ENCODE measurements at regions not wholly inside any gene's neighbourhood (a gene's known extent, or its start where the extent isn't known, plus 50 kb on each side); places are given as distances from the start of the nearest gene placed in this dataset.
"Not testable (repeated sequence)": the region's sequence is repeated elsewhere in the genome, so short reads cannot be mapped to it uniquely, and the experiment has no call there.

DNA sequence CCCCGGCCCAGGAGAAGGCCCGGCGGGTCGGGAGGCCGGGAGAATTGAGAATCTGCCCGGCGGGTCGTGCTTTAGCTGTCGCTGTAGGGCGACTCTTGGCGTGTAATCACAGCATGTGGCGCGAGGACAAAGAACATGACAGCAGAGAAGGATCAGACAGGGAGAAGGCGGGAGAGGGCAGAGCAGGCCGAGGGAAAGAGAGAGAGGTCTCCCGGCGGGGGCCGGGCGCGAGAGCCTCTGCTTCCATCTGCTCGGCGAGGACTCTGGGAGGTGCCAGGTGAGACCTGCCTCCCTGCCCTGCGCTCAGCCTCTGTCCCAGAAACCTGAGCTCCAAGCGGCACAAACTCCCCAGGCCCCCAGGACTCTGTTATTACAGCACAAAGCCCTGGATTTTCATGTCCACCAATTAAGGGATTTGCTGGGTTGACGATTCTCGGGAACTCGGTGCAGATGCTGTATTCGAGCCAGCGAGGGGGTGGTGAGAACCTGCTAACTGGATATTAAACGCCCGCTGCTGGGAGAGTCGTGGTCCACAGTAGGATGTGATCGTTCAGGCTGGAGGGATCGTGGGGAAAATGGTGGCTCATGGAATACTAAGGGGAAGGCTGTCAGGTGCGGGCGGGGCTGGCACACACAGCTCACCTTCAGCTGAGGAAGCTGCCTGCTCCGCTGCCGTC, 172.0 kb upstream of the CIBAR2 start:
- Histone ChIP-seq H3K9me3 (no peaks in the 10 kb centered on the region), H3K27me3 (no peaks in the 10 kb centered on the region), H3K27ac (no peak overlapping the region), H3K36me3 (ENCODE audit: low read depth, missing control alignments) (no peaks in the 10 kb centered on the region), H3K4me3 (no peak overlapping the region), H3K4me1 (peaks cover 35% of the 10 kb centered on the region)
- no peak for DNase-seq
- no peak for TF ChIP-seq POLR2A (IDR thresholded peaks at IDR 0.05)
- TF ChIP-seq, protein P1, sequence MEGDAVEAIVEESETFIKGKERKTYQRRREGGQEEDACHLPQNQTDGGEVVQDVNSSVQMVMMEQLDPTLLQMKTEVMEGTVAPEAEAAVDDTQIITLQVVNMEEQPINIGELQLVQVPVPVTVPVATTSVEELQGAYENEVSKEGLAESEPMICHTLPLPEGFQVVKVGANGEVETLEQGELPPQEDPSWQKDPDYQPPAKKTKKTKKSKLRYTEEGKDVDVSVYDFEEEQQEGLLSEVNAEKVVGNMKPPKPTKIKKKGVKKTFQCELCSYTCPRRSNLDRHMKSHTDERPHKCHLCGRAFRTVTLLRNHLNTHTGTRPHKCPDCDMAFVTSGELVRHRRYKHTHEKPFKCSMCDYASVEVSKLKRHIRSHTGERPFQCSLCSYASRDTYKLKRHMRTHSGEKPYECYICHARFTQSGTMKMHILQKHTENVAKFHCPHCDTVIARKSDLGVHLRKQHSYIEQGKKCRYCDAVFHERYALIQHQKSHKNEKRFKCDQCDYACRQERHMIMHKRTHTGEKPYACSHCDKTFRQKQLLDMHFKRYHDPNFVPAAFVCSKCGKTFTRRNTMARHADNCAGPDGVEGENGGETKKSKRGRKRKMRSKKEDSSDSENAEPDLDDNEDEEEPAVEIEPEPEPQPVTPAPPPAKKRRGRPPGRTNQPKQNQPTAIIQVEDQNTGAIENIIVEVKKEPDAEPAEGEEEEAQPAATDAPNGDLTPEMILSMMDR (IDR thresholded peaks at IDR 0.05) = no peak
- intact Hi-C loops (cut with DNase I; ENCODE audit: low total_unique reads) = no loop called here
- 87 to 92% methylated on average over 38 of the region's 38 CpGs for WGBS, 2 donors

DNA sequence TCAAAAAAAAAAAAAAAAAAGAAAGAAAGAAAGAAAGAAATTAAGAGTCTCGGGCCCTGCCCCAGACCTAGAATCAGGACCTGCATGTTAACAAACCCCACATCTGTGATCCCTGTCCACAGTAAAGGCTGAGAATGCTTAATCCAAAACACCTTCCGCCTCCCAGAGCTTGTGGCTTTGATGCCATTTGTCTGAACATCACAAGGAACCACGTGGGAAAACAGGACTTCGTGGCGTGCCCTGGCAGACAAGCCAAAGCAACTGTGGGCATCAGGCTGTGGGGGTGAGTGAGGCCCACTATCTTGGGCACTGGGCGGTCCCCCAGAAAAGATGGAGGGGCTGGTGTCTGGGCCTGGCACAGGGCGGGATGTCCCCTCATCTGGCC, 173.4 kb upstream of the CIBAR2 start:
- no peaks in the 10 kb centered on the region for H3K36me3 ChIP-seq (ENCODE audit: low read depth, missing control alignments)
- intact Hi-C loops (cut with DNase I; ENCODE audit: low total_unique reads) = no loop called here
- 68 to 73% methylated on average over 3 to 7 of the region's 7 CpGs for WGBS, 2 donors
- peak overlapping the region; percentile 37 to 54 for H3K27ac ChIP-seq
- TF ChIP-seq, protein P1 (IDR thresholded peaks at IDR 0.05) = no peak
- no peak for TF ChIP-seq POLR2A (IDR thresholded peaks at IDR 0.05)
- no peaks in the 10 kb centered on the region for H3K27me3 ChIP-seq
- H3K4me1 ChIP-seq = peaks cover 31% of the 10 kb centered on the region
- H3K9me3 ChIP-seq = no peaks in the 10 kb centered on the region
- no peak overlapping the region for H3K4me3 ChIP-seq
- no peak for DNase-seq

DNA sequence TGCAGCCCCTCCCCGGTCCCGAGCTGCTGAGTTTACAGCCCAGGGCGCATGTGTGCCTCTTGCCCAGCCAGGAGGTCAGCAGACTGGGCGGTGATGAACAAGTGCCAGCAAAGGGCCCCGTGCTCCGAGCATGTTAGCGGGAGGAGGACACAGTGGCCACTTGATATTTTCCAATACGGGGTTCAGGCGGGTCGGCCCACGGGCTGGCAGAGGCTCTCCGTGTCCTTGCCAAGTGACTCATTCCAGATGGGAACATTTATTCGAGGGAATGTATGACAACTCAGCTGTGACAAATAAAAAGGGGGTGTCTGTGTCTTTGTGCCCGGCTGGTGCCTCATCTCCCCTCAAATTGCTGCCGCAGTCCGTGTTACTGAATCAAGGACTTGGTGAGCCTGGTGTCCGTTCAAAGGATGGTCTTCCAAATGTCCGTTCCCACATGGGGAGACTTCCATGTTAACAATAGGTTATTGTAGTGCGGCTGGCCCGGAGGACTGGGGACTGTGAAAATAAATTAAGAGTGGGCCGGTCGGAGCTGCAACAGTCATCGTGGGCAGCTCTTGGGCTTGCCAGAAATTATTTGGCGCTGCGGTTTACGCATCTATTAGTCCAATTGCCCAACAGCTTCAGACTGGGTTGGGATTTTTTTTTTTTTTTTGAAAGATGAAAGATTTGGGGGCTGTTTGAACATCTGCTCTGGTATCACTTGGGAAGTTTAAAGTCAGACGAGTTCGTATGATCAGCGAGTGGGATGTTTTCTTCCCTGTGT, 174.0 kb upstream of the CIBAR2 start:
- TF ChIP-seq, protein P1 (IDR thresholded peaks at IDR 0.05) = no peak
- no peak for TF ChIP-seq POLR2A (IDR thresholded peaks at IDR 0.05)
- intact Hi-C loops (cut with DNase I; ENCODE audit: low total_unique reads) = no loop called here
- peak overlapping the region; percentile 37 to 54 for H3K27ac ChIP-seq
- H3K4me1 ChIP-seq = peaks cover 36% of the 10 kb centered on the region
- H3K4me3 ChIP-seq = no peak overlapping the region
- peak; percentile 86 for DNase-seq
- 31 to 51% methylated on average over 17 to 29 of the region's 29 CpGs for WGBS, 2 donors
- H3K27me3 ChIP-seq = no peaks in the 10 kb centered on the region
- H3K9me3 ChIP-seq = no peaks in the 10 kb centered on the region
- no peaks in the 10 kb centered on the region for H3K36me3 ChIP-seq (ENCODE audit: low read depth, missing control alignments)

DNA sequence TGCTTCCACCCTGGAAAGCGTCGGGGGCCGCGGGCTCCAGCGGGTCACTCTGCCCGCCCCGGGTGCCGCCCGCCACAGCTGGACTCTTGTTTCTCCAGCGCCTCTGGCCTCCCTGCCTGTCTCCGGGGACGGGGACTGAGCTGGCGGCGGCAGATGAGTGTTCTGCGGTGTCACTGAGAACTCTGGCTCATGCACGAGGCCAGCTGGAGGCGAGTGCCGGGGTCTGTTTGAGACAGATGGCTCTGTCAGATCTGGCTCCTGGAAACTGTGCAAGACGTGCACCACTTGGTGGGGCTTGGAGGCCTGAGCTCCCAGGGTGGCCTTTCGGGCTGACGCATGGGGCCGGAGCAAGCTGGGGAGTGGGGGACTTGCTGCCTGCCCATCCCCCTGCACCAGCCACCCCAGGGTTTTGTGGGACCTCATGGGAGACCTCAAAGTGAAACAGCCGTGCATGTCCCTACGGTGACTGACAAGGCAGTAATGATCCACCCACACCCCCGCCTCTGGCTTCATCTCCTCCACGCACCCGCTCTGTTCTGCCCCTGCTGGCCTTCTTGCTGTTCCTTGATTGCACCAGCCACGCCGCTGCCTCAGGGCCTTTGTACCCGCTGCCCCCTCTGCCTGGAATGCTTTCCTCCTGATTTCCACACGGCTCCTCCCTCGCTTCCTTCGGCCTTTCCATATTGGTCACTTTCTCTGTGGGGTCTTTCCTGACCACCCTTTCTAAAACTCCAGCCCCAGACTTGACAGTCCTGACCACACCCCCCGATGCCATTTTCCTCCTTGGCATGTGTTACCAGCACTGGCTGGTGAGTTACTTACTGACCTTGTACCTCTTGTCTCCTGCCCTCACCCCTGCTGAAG, 174.9 kb upstream of the CIBAR2 start:
- H3K27me3 ChIP-seq = no peaks in the 10 kb centered on the region
- TF ChIP-seq POLR2A (IDR thresholded peaks at IDR 0.05) = no peak
- TF ChIP-seq, protein P1 (IDR thresholded peaks at IDR 0.05) = no peak
- no peak overlapping the region for H3K4me3 ChIP-seq
- peaks cover 37% of the 10 kb centered on the region for H3K4me1 ChIP-seq
- intact Hi-C loops (cut with DNase I; ENCODE audit: low total_unique reads) = no loop called here
- no peaks in the 10 kb centered on the region for H3K36me3 ChIP-seq (ENCODE audit: low read depth, missing control alignments)
- no peak for DNase-seq
- 65 to 83% methylated on average over 17 to 34 of the region's 34 CpGs for WGBS, 2 donors
- H3K27ac ChIP-seq = peak overlapping the region; percentile 37 to 54
- H3K9me3 ChIP-seq = no peaks in the 10 kb centered on the region

DNA sequence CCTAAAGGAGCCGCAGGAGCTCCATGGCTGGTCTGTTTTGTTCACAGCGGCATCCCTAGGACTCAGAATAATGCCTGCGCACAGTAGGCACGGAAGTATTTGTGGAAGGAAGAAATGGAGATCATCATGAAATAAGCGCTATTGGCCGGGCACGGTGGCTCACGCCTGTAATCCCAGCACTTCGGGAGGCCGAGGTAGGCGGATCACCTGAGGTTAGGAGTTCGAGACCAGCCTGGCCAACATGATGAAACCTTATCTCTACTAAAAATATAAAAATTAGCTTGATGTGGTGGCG, 175.5 kb upstream of the CIBAR2 start:
- DNase-seq; H3K27ac ChIP-seq; H3K4me3 ChIP-seq; H3K27me3 ChIP-seq; intact Hi-C loops (cut with DNase I; ENCODE audit: low total_unique reads); H3K9me3 ChIP-seq; H3K36me3 ChIP-seq (ENCODE audit: low read depth, missing control alignments): not testable (repeated sequence)
- 91 to 98% methylated on average over 13 of the region's 13 CpGs for WGBS, 2 donors
- H3K4me1 ChIP-seq = peaks cover 37% of the 10 kb centered on the region
